ENCODE measurements at regions not wholly inside any gene's neighbourhood (a gene's known extent, or its start where the extent isn't known, plus 50 kb on each side); places are given as distances from the start of the nearest gene placed in this dataset.
"Not testable (repeated sequence)": the region's sequence is repeated elsewhere in the genome, so short reads cannot be mapped to it uniquely, and the experiment has no call there.

GRCh38 chr15:92804610-92804936 is 95.6 kb upstream of the CHD2 start:
- not testable (repeated sequence) for DNase-seq (ENCODE audit: low read depth)

GRCh38 chr15:92805080-92805690 is 94.9 kb upstream of the CHD2 start:
- DNase-seq (ENCODE audit: low read depth), result no peak

GRCh38 chr15:92806171-92806570 is 94.0 kb upstream of the CHD2 start:
- not testable (repeated sequence) for DNase-seq (ENCODE audit: low read depth)

GRCh38 chr15:92806763-92807162 is 93.4 kb upstream of the CHD2 start:
- no peak for DNase-seq (ENCODE audit: low read depth)

GRCh38 chr15:92807971-92808571 is 92.1 kb upstream of the CHD2 start:
- no peak for DNase-seq (ENCODE audit: low read depth)

GRCh38 chr15:92808598-92809063 is 91.5 kb upstream of the CHD2 start:
- no peak for DNase-seq (ENCODE audit: low read depth)

- DNase-seq (ENCODE audit: low read depth), result peak; percentile 99
Measured at GRCh38 chr15:92809064-92809879, 90.9 kb upstream of the CHD2 start.

GRCh38 chr15:92809880-92810361 is 90.2 kb upstream of the CHD2 start:
- no peak for DNase-seq (ENCODE audit: low read depth)

- no peak for DNase-seq (ENCODE audit: low read depth)
Measured at GRCh38 chr15:92810418-92811138, 89.5 kb upstream of the CHD2 start.

GRCh38 chr15:92811148-92811913 is 88.8 kb upstream of the CHD2 start:
- no peak for DNase-seq (ENCODE audit: low read depth)

GRCh38 chr15:92812271-92812670 is 87.9 kb upstream of the CHD2 start:
- no peak for DNase-seq (ENCODE audit: low read depth)

GRCh38 chr15:92813485-92813884 is 86.6 kb upstream of the CHD2 start:
- no peak for DNase-seq (ENCODE audit: low read depth)

GRCh38 chr15:92817339-92817886 is 82.7 kb upstream of the CHD2 start:
- no peak for DNase-seq (ENCODE audit: low read depth)

- DNase-seq (ENCODE audit: low read depth), result no peak
Measured at GRCh38 chr15:92818651-92819277, 81.4 kb upstream of the CHD2 start.

- no peak for DNase-seq (ENCODE audit: low read depth)
Measured at GRCh38 chr15:92819278-92820235, 80.6 kb upstream of the CHD2 start.

- DNase-seq (ENCODE audit: low read depth), result peak; percentile 79
Measured at GRCh38 chr15:92820236-92821021, 79.7 kb upstream of the CHD2 start.

- no peak for DNase-seq (ENCODE audit: low read depth)
Measured at GRCh38 chr15:92821491-92822116, 78.5 kb upstream of the CHD2 start.

Data from activated T-helper 1 cell treated with Interleukin-2 at 50 U/mL for 16 hours (primary cell).